BJ (cell line): ENCODE measurements at regions not wholly inside any gene's neighbourhood (a gene's known extent, or its start where the extent isn't known, plus 50 kb on each side); places are given as distances from the start of the nearest gene placed in this dataset.

ENCODE experiments used
- CTCF ChIA-PET: fragments of 350-600 bp; formaldehyde crosslinking; extraction: SDS; loops from one replicate; lab custom pipeline; 2021; ENCODE audit warnings: antibody characterized with exemption, inconsistent platforms; lab: Yijun Ruan, JAX
- POLR2A ChIA-PET: fragments of 300-600 bp; sonication (Branson Sonifier 250); formaldehyde crosslinking; extraction: SDS; loops from one replicate; lab custom pipeline; 2021; ENCODE audit warnings: antibody characterized with exemption; lab: Charles Lee
- DNase-seq: peaks from one replicate; pipeline ENCODE4 v3.0.0-alpha.2; 2011; ENCODE audit warnings: low read depth
- H3K27me3 ChIP-seq: 2 replicates; pipeline ENCODE4 v1.6.0; 2011; ENCODE audit warnings: low read length; ENCODE audit not compliant: control insufficient read depth, insufficient read depth
- H3K36me3 ChIP-seq: 2 replicates; pipeline ENCODE4 v1.5.1; 2011; ENCODE audit warnings: low read length; ENCODE audit not compliant: control insufficient read depth, insufficient read depth
- H3K4me3 ChIP-seq: 2 replicates; pipeline ENCODE4 v1.5.1; 2011; ENCODE audit warnings: low read depth, mild to moderate bottlenecking, control low read depth, low read length
- TF ChIP-seq, protein P1 (sequence below): IDR thresholded peaks from 2 replicates; pipeline ENCODE4 v1.5.1; 2011; ENCODE audit warnings: low read depth, mild to moderate bottlenecking, control low read depth, inconsistent platforms, low read length, moderate library complexity; ENCODE audit not compliant: insufficient read depth

GRCh38 chr6:19052219-19052618 lies 665.1 kb downstream of the RNF144B start:
- Histone ChIP-seq H3K36me3 (no peaks in the 10 kb centered on the region), H3K4me3 (no peak overlapping the region), H3K27me3 (no peaks in the 10 kb centered on the region)
- POLR2A ChIA-PET, result no interaction called here
- CTCF ChIA-PET, result no interaction called here
- DNase-seq, result no peak
- TF ChIP-seq, protein P1, sequence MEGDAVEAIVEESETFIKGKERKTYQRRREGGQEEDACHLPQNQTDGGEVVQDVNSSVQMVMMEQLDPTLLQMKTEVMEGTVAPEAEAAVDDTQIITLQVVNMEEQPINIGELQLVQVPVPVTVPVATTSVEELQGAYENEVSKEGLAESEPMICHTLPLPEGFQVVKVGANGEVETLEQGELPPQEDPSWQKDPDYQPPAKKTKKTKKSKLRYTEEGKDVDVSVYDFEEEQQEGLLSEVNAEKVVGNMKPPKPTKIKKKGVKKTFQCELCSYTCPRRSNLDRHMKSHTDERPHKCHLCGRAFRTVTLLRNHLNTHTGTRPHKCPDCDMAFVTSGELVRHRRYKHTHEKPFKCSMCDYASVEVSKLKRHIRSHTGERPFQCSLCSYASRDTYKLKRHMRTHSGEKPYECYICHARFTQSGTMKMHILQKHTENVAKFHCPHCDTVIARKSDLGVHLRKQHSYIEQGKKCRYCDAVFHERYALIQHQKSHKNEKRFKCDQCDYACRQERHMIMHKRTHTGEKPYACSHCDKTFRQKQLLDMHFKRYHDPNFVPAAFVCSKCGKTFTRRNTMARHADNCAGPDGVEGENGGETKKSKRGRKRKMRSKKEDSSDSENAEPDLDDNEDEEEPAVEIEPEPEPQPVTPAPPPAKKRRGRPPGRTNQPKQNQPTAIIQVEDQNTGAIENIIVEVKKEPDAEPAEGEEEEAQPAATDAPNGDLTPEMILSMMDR, result no peak

GRCh38 chr6:19059102-19059501 lies 672.0 kb downstream of the RNF144B start:
- Histone ChIP-seq H3K27me3 (no peaks in the 10 kb centered on the region), H3K36me3 (no peaks in the 10 kb centered on the region), H3K4me3 (no peak overlapping the region)
- ChIA-PET CTCF (no interaction called here), POLR2A (no interaction called here)
- no peak for DNase-seq
- TF ChIP-seq, protein P1, result no peak

- Histone ChIP-seq H3K4me3 (no peak overlapping the region), H3K27me3 (no peaks in the 10 kb centered on the region), H3K36me3 (no peaks in the 10 kb centered on the region)
- no peak for DNase-seq
- ChIA-PET POLR2A (no interaction called here), CTCF (no interaction called here)
- TF ChIP-seq, protein P1, result no peak
Observed at GRCh38 chr6:19067165-19067564, 680.0 kb downstream of the RNF144B start.

DNA sequence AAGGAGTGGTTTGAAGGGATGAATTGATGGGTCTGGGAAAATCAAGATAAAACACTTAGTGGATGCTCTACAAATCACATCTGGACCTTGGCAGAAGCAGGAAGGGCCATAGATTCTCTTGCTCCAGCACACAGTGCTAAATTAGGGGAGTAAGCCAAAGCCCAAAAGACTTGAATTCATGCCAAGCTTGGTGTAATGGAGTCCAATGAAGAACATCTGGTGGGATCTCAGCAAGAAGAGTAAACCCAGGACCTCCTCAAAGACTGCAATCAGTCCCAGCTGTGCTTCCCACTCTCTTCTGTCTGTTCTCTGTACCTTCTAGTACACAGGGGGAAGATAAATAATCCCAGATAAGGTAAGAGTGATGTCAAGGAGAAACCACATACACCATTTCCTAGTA lies 683.4 kb downstream of the RNF144B start:
- no peak for DNase-seq
- H3K4me3 ChIP-seq, result no peak overlapping the region
- ChIA-PET CTCF (no interaction called here), POLR2A (no interaction called here)
- no peaks in the 10 kb centered on the region for H3K27me3 ChIP-seq
- TF ChIP-seq, protein P1, result no peak
- no peaks in the 10 kb centered on the region for H3K36me3 ChIP-seq

GRCh38 chr6:19083801-19084200 lies 696.7 kb downstream of the RNF144B start:
- ChIA-PET POLR2A (no interaction called here), CTCF (no interaction called here)
- no peaks in the 10 kb centered on the region; the same call in 1 of the 2 replicates for H3K27me3 ChIP-seq
- no peak overlapping the region for H3K4me3 ChIP-seq
- no peaks in the 10 kb centered on the region for H3K36me3 ChIP-seq
- DNase-seq, result no peak
- TF ChIP-seq, protein P1, result no peak
